GM12878 (cell line): ENCODE measurements at regions not wholly inside any gene's neighbourhood (a gene's known extent, or its start where the extent isn't known, plus 50 kb on each side); places are given as distances from the start of the nearest gene placed in this dataset.

Source experiments
- BACH1 ChIP-seq: fragments of 450-650 bp; IDR thresholded peaks from 2 replicates; pipeline ENCODE4 v1.6.1; 2017; ENCODE audit warnings: mild to moderate bottlenecking, borderline replicate concordance
- CTCF ChIP-seq, 3 experiments: IDR thresholded peaks in 2 of 3; conservative IDR thresholded peaks in 1 of 3; 2 replicates each; pipeline ENCODE4 v1.5.1; 2011; ENCODE audit warnings: low read depth in 3 of 3, low read length in 3 of 3, mild to moderate bottlenecking in 3 of 3, control low read depth in 2 of 3, moderate library complexity in 2 of 3, inconsistent platforms in 1 of 3, mixed read lengths in 1 of 3; ENCODE audit not compliant: control insufficient read depth in 2 of 3, insufficient read depth in 1 of 3; ENCODE audit errors: extremely low read depth in 1 of 3
- MXI1 ChIP-seq: fragments of 150-350 bp; IDR thresholded peaks from 2 replicates; pipeline ENCODE4 v1.6.1; 2011; ENCODE audit warnings: low read depth, mild to moderate bottlenecking, inconsistent platforms, low read length, improper control_type of control experiment
- POLR2A ChIP-seq: IDR thresholded peaks from 2 replicates; pipeline ENCODE4 v1.6.1; 2011; ENCODE audit warnings: low read depth, mild to moderate bottlenecking, low read length
- TAF1 ChIP-seq: IDR thresholded peaks from 2 replicates; pipeline ENCODE4 v1.6.1; 2011; ENCODE audit warnings: mild to moderate bottlenecking, low read depth, low read length, borderline replicate concordance
- ZNF274 ChIP-seq: IDR thresholded peaks from one replicate; pipeline ENCODE4 v1.8.0; 2011; ENCODE audit not compliant: insufficient read length, insufficient read depth

DNA sequence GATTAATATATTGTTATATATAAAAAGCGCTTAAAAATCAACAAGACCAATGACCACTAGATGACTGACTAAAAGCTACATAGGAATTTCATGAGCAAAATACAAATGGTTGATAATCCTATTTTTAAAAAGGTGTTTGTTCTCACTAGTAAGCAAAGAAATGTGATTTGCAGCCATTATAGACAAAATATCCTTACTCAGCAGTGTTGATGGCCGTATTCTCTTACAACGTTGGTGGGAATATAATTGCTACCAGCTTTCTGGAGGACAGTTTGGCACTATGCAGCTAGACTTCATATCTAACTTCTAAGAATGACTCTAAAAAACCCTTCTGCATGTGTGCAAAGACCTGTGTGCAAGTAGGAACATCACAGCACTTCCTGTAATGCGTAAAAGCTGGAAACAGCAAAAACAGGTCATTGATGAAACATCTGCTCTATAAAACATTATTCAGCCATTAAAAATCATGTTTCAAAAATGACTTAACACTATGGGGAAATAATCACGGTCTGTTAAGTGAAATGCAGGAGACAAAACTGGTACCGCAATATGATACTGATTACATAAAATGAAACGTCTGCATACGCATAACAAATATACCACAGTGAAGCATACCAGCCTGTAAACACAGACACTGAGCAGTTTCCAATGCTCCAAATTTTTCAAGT lies 70.1 kb upstream of the LINC01488 start:
- no peak for TF ChIP-seq BACH1
- TF ChIP-seq POLR2A, result no peak
- no peak for TF ChIP-seq MXI1
- no peak for TF ChIP-seq TAF1
- TF ChIP-seq CTCF (IDR thresholded peaks at IDR 0.05 in 2 of 3, conservative IDR thresholded peaks at IDR 0.05 in 1 of 3; ENCODE audit: control insufficient read depth in 2 of 3, extremely low read depth in 1 of 3, insufficient read depth in 1 of 3, low read depth in 3 of 3, low read length in 3 of 3), result no peak
- TF ChIP-seq ZNF274, result no peak
